DMS53 treated with DMSO at 0.1 percent for 48 hours (cell line): ENCODE measurements at regions not wholly inside any gene's neighbourhood (a gene's known extent, or its start where the extent isn't known, plus 50 kb on each side); places are given as distances from the start of the nearest gene placed in this dataset.

ENCODE experiments used
- DNase-seq: peaks from one replicate; lab custom pipeline; 2025; ENCODE audit not compliant: unreplicated experiment; lab: John Stamatoyannopoulos, UW

DNA sequence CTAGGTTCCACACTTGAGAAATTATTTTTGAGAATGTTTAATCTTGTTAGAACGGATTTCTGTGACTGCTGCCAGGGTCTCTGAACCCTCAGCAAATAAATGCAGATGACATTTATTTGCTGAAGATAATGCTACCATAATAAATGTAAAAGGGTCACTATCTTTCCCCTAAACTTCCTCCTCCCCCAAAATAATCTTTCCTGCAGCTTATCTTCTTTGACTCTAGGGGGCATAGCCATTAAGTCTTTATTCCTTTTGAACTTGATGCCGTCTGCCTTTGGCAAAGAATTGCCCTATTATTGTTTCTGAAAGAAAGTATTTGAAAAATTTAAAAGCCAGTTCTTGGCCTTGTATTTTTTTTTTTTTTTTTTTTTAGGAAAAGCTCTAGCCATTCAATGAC is 63.6 kb upstream of the ACSL3 start:
- DNase-seq = no peak

DNA sequence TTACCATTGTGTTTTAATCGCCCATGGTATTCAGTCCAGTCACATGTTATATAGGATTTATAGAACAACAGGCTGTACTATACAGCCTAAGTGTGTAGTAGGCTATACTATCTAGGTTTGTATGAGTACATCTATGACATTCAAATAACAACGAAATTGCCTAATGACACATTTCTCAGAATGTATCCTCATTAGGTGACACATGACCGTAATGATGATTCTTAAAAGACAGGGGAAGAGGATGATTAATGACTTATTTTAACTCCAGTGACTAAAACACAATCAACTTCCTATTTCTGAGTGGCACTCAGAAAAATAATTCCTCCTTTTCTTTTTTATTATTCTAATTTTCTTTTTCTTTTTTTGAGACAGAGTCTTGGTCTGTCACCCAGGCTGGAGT is 63.0 kb upstream of the ACSL3 start:
- no peak for DNase-seq

DNA sequence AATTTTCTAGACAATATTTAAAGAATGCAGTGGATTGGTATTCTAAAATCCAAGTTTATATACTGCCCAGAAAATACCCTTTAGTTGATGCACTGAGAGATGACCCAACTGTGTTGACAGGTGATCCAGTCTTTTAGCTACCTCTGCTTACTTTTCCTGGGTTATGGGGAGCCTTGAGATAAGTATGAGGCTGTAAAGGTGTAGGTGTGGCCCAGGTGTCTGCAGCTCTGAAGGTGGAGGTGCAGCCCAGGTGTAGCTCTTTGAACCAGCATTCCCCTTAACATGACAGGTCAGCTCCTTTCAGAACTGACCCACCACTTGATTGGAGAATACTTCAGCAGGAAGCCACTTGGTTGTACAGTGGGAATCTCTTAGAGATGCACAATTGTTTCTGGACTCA is 62.3 kb upstream of the ACSL3 start:
- no peak for DNase-seq

DNA sequence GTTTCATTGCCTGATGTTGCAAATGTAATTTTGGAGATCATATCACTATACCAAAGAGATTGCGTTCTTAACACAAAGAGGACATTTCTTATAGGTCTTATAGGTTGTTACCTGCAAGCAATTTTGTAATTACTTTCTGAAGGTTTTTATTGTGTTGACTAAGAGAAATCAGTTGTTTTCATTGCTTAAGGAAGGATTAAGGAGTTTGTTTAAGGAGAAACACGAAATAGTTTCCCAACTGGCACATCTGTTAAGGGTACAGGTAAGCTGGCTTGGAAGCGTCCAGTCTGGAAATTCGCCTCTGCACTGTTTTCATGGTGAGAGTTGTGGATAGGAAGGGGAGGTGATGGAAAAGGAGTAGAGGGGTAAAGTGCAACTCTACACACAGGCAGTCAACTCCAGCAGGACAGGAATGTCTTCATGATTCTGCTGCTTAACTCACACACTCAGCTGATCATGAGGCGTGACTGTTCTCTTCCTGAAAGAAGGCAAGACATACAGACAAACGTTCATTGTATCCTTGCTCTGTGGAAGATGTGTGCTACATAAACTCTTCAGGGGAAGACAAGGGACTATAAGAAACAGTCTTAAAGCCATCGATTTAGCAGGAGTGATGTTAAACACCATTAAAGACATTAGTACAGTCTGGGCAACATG is 61.4 kb upstream of the ACSL3 start:
- DNase-seq = no peak

DNA sequence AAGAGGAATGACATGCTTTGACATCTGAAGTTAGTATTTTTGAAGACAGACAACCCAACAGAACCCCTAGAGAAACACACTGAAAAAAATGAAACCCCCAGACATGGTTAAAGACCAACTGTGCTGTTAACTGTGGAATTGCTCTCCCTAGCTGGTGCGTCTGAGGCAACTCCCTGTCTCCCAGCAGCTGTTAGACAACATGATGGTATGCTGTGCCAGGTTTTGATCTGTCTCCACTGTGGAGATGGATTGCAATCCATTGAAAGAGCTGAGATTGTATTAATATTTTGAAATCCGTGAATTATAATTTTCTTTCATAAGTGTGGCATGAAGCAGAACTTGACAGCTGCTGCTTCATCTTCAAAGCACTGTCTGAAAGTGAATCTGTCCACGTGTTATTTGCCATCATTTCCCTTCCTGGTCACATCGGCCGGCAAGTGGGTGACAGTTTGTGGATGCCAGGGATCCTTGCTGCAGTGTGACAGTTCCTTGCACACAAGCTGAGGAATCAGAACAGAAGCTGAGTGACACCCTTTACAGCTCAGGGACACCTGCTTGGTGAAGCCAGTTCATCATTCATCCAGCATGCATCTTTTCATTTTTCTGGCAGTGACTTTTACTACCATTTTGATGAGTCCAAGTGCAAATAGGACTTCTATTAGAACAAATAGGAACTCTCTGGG is 58.2 kb upstream of the ACSL3 start:
- no peak for DNase-seq

DNA sequence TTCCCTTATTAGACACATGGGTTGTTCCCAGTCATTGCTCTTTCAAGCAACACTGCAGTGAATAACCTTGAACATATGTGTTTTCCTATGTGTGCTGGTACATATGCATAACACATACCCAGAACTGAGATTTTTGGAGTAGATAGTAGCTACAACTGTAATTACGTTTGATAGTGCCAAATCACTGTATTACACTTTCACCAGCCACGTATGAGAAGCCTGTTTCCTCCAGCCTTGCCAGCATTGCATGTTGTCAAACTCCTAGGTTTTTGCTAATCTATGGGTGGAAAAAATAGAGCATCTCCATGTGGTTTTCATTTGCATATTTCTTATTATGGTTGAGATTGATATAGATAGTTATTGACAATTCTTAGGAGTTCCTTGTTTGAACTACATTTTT is 56.5 kb upstream of the ACSL3 start:
- DNase-seq = no peak

DNA sequence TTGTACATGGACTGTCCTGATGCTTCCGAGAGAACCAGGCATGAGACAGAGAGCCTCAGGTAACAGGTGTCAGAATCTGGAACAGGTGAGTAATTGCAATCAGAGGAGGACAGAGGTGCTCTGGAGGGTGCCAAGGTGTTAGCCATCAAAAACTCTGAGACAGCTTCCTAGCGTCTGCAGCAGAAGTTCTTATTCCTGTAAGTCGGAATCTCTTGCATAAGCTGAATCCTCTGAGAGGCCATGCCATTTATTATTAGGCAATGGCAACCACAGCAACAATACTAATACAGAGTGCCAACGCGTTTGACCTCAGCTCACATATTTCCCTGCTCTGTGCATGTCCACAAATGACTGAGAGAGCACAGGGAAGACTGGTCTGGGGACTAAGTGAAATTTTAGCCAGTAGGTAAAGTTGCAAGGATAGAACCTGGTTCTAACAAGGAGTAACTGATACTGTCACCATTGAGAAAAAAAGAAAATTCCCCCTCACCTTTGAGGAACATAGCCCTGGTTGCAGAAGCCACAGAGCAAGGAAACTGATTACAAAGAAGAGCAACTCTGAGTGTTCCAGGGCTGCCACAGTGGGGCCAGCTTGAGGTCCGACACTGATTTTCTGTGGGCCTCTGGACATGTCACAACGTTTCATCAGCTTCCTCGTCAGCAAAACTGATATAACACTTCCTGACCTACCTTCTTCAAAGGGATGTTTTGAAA is 55.1 kb upstream of the ACSL3 start:
- DNase-seq = no peak

DNA sequence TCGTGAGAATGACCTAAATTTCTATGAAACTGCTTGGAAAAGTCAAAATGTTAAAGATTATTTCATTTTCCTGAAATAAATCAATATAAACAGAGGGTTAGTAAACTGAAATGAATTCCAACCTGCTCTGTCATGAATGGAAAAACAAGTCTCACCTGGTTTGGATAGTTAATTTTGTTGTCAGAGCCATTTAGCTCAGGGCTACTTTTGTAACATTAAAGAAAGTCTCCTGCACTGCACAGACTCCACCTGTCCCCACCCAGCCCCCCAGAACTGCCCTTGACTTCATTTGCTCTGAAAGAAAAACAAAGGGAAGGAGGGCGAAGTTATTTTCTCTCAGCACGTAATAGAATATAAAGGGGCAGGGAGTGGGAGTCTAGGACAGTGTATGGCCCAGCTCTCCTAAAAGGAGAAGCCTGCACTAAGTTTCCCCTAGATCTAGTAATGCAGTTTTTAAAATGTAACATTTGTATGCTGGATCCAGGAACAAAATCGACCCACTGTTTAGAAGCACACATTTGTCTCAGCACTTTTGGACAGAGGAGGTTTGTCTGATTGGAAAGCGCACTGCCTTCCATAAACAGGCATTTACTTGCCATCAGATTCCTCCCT is 54.2 kb upstream of the ACSL3 start:
- DNase-seq = no peak

DNA sequence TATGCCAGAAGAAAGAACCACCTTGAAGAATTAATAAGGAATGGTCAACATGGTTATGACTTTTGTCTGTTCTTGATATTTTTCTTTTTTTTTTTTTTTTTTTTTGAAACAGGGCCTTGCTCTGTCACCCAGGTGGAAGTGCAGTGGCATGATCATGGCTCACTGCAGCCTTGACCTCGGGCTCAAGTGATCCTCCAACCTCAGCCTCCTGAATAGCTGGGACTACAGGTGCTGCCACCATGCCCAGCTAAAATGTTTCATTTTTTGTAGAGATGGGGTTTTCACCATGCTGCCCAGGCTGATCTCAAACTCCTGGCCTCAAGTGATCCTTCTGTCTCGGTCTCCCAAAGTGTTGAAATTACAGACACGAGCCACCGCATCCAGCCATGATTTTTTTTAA is 53.4 kb upstream of the ACSL3 start:
- DNase-seq = no peak

DNA sequence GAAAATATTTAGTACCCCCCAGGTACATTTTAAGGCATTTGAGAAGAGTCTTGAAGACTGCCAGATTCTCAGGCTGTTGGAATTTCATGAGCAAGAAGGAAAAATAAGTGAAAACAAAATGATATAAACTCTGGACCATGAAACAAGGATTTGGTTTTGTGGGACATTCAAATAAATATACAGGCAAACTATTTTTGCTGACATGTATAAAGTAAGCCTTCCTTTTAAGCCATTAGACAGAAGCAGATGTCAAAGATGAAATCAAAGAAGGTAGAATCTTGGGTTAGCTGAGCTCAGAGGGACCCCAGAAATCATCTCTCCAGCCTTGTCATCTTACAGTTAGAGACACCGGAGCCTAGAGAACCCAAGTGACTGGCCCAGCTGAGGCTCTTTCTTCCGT is 51.3 kb upstream of the ACSL3 start:
- DNase-seq = no peak

DNA sequence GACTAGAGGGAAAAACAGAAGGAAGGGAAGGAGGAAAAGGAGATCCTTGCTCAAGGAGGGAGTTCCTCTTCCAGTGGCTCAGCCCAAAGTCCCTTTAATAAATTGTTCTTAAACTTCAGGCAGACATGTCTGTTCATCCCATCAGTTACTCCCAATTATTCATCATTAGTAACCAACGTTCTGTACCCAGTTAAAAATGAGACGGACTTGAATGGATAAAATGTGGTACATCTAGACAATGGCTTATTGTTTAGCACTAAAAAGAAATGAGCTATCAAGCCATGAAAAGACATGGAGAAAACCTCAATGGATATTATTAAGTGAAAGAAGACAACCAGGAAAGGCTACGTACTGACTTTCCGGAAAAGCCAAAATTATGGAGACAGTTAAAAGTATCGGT is 50.8 kb upstream of the ACSL3 start:
- no peak for DNase-seq
